GM19238 (cell line): ENCODE measurements at regions not wholly inside any gene's neighbourhood (a gene's known extent, or its start where the extent isn't known, plus 50 kb on each side); places are given as distances from the start of the nearest gene placed in this dataset.
"Not testable (repeated sequence)": the region's sequence is repeated elsewhere in the genome, so short reads cannot be mapped to it uniquely, and the experiment has no call there.

Source experiments
- DNase-seq: peaks from one replicate; pipeline ENCODE4 v3.0.0; 2011; ENCODE audit warnings: low spot score; ENCODE audit not compliant: insufficient read length

- no peak for DNase-seq
Observed at GRCh38 chr3:168977716-168978374, 685.7 kb downstream of the MECOM start.

DNA sequence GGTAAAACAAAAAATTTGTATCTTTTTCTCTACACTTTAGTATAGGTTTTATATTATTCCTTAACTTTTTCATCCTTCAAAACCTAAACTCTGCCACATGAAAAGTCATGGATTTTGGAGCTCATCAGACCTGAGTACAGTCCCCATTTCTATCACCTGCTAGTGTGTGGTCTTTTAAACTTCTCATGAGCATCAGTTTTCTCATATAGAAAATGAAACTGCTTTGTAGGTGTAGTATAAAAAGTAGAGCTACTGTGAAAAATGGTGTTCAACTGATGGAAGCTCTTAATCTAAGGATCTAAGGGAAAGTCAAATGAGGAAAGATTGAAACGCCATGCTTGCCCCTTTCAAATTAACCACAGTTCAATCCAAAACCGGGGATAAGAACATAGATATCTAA is 686.5 kb downstream of the MECOM start:
- no peak for DNase-seq

GRCh38 chr3:168975576-168975975 is 687.9 kb downstream of the MECOM start:
- no peak for DNase-seq

- no peak for DNase-seq
Observed at GRCh38 chr3:168974617-168975403, 688.7 kb downstream of the MECOM start.

GRCh38 chr3:168973897-168974296 is 689.6 kb downstream of the MECOM start:
- DNase-seq: no peak

DNA sequence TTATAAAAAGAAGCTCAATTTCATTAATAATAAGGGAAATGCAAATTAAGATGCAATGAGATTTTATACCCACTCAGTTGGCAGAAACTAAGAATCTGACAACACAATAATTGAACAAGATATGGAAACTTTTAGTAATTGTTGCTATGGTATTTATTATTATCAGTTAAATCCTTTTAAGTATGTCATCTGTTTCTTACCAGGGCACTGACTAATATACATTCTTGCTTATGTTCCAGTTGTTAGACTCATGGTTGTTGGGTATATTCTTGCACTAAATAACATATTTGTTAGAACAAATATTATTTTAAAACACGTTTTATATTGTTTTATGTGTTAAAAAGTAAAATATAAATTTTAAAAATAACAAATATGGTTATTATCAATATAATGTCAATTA is 690.3 kb downstream of the MECOM start:
- DNase-seq: no peak

GRCh38 chr3:168968609-168969008 is 694.9 kb downstream of the MECOM start:
- DNase-seq: no peak

DNA sequence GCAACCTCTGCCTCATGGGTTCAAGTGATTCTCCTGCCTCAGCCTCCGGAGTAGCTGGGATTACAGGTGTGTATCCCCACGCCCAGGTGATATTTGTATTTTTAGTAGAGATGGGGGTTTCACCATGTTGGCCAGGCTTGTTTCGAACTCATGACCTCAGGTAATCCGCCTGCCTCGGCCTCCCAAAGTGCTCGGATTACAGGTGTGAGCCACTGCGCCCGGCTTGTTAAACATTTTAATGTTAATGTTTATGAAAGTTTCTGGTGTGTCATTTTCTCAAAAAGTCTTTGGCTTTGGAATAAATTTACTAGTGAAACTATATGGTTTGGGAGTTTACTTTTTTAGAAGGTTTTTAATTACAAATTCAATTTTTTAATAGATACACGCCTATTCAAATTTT is 698.8 kb downstream of the MECOM start:
- no peak for DNase-seq

GRCh38 chr3:168961271-168961670 is 702.2 kb downstream of the MECOM start:
- DNase-seq: no peak

- DNase-seq: no peak
Observed at GRCh38 chr3:168959731-168960130, 703.8 kb downstream of the MECOM start.

GRCh38 chr3:168958466-168958865 is 705.0 kb downstream of the MECOM start:
- no peak for DNase-seq

DNA sequence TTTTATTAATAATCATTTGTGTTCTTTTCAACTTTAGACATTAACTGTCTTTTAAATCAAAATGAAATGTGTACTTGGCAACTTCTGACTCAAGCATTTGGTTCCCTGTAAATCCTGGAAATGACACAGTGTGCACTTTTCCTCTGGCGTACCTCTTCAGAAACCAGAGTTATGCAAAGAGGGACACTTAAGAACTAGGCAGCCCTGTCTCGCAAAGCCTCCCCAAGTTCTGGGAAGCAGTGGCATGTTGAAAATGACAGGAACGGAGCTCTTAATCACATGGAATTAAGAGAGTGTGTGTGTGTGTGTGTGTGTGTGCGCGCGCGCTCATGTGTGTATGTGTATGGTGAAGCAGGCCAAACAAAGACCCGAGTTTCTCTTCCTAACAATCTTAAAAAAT is 707.4 kb downstream of the MECOM start:
- no peak for DNase-seq

- no peak for DNase-seq
Observed at GRCh38 chr3:168952551-168952950, 711.0 kb downstream of the MECOM start.

GRCh38 chr3:168951884-168952283 is 711.6 kb downstream of the MECOM start:
- DNase-seq: no peak

GRCh38 chr3:168951368-168951767 is 712.1 kb downstream of the MECOM start:
- DNase-seq: no peak

GRCh38 chr3:168950622-168951021 is 712.9 kb downstream of the MECOM start:
- DNase-seq: no peak

- no peak for DNase-seq
Observed at GRCh38 chr3:168939651-168940238, 723.8 kb downstream of the MECOM start.

DNA sequence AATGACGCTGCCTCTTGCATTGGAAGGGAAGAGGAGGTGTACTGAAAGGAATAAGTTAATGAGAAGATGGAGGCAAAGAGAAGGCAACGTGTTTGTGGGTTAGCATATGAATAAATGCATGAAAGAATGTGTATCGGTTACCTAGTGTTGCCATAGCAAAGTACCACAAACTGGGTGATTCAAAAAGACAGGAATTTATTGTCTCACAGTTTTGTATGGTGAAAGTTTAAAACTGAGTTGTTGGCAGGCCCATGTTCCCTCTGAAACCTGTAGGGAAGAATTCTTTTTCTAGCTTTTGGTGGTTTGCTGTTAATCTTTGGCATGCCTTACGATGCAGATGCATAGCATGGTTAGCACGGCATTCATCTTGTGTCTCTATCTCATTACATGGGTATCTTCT is 729.9 kb downstream of the MECOM start:
- no peak for DNase-seq

- not testable (repeated sequence) for DNase-seq
Observed at GRCh38 chr3:168929997-168930396, 733.5 kb downstream of the MECOM start.

DNA sequence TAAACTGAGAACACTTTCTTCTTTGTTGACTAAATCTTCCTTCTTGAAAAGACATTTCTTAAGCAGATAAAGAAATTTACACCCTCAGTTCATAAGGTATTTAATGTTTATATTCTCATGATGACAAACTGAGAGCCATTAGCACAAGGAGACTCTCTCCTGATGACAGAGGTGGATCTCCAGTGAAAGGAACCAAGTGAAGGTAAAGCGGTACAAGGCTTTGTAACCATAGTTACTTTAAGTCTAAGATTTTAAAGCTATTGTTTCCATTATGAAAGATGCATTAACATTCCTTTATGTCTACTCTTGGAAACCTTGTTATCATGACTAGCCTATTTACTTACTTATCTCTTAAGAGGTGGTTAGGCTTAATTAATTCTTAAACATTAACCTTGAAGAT is 737.1 kb downstream of the MECOM start:
- DNase-seq: no peak

DNA sequence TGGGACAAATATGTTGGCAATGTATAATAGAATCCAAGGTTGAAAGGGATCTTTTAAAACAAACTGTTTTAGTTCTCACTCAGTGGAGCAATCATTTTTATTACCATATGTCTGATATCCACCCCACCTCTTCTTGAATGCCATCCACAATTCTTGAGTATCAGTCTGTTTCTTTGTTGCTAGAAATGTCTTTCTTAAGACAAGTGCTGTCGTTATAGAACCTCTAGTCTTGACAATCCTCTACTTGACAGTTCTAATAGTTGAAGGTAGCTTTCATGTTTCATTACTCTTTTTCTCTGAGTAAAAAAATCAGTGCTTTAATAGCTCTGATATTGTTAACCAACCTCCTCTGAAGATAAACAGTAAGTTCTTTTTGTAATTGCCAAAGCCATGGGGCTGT is 737.9 kb downstream of the MECOM start:
- no peak for DNase-seq

GRCh38 chr3:168914662-168915061 is 748.9 kb downstream of the MECOM start:
- DNase-seq: no peak

DNA sequence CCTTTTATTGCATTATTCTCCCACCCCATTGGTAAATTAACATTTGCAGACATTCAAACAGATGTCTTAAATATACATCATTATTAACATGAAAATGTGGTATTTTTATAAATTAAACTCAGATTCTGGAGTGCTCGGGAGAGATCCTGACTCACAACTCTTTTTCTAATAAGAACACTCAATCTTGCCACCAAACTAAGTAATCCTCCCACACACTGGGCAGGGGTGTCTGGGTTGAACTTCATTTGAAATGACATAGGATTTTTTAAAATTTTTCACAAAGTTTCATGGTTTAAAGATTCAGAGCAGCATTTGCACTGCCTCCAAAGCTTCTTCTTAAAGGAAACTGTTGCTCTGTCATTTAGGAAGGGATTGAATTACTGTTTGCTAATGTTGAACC is 754.3 kb downstream of the MECOM start:
- no peak for DNase-seq
